ENCODE measurements at regions not wholly inside any gene's neighbourhood (a gene's known extent, or its start where the extent isn't known, plus 50 kb on each side); places are given as distances from the start of the nearest gene placed in this dataset.

GRCh38 chr6:117791012-117791411, 115.7 kb downstream of the NUS1 start:
- TF ChIP-seq EP300 (IDR thresholded peaks at IDR 0.05; ENCODE audit: borderline replicate concordance in 1 of 2, low read depth in 1 of 2, low read length in 1 of 2) (no peak), REST (IDR thresholded peaks at IDR 0.05; ENCODE audit: low read depth, low read length) (no peak), POLR2AphosphoS5 (IDR thresholded peaks at IDR 0.05; ENCODE audit: low read depth, low read length) (no peak)
